ENCODE measurements at regions not wholly inside any gene's neighbourhood (a gene's known extent, or its start where the extent isn't known, plus 50 kb on each side); places are given as distances from the start of the nearest gene placed in this dataset.
A peak's percentile ranks its signal among the peaks of the same experiment; 100 is the strongest.

GRCh38 chr3:64995857-64996551, 308.2 kb upstream of the ADAMTS9 start:
- DNase-seq (ENCODE audit: low spot score), result no peak

GRCh38 chr3:64993781-64994180, 306.0 kb upstream of the ADAMTS9 start:
- no peak for DNase-seq (ENCODE audit: low spot score)

DNA sequence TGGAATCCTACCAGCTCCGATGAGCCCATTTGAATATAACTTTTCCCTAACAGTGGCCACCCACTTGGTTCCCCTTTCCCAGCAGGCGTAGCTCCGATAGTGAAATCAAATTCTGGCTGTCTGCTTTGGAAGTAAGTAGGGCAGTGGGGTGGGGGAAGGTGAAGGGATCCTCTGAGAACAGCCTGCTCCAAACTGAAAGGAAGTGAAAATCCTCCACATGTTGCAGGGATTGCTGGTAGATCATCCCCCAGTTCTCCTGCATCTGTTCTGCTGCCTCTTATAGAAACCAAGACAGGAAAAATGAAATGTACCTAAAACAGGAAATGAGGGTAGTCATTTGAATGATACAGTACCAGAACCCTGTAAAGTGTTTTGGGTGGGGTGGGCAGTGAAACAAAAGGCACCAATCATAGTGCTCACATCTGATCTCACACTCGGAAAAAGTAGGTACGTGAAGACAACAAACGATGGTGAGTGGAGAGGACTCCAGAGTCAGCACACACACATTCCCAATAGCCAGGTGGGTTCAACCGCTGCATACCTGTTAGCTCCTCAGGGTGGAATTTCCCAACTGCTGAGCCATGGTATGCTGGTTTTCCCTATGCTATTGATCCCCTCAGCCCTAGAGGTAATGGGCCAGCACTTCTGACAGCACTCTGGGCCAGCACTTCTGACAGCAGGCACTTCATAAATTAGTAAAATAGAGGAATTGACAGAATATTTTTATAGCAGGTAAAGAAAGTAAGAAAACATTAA, 304.9 kb upstream of the ADAMTS9 start:
- no peak for DNase-seq (ENCODE audit: low spot score)

GRCh38 chr3:64988188-64988587, 300.4 kb upstream of the ADAMTS9 start:
- no peak for DNase-seq (ENCODE audit: low spot score)

DNA sequence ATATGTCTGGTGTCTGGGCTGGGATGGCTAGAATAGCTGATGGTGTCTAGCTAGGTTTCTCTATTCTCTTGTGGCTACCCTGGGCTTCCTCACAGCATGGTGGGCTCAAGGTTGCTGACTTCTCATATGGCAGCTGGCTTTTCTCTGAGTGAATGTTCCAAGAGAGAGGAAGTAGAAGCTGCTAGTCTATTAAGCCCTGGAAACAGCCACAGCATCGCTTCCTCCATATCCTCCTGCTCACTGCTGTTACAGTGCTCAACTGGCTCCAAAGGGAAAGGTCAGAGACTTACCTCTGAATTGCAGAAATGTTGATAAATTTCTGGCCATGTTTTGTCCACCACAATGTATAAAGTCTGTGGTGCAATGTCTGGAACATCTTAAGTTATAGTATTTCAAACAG, 299.9 kb upstream of the ADAMTS9 start:
- DNase-seq (ENCODE audit: low spot score), result no peak

DNA sequence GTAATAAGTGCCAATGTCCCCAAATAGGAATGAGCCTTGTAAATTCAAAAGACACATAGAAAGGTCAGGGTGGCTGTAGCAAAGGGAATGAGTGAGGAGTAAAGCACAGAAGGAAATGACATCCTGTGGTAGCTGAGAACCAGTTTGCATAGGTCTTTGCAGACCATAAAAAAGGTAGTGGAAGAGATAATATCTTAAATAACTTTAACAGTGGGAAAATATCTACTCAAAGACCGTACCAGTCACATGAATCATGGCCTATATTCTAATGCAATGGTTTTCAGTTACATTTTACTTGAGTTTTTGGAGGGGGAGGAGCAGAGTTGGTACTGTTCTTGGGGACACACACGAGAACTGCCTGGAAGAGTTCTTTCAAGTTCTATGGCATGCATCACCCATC, 297.3 kb upstream of the ADAMTS9 start:
- no peak for DNase-seq (ENCODE audit: low spot score)

DNA sequence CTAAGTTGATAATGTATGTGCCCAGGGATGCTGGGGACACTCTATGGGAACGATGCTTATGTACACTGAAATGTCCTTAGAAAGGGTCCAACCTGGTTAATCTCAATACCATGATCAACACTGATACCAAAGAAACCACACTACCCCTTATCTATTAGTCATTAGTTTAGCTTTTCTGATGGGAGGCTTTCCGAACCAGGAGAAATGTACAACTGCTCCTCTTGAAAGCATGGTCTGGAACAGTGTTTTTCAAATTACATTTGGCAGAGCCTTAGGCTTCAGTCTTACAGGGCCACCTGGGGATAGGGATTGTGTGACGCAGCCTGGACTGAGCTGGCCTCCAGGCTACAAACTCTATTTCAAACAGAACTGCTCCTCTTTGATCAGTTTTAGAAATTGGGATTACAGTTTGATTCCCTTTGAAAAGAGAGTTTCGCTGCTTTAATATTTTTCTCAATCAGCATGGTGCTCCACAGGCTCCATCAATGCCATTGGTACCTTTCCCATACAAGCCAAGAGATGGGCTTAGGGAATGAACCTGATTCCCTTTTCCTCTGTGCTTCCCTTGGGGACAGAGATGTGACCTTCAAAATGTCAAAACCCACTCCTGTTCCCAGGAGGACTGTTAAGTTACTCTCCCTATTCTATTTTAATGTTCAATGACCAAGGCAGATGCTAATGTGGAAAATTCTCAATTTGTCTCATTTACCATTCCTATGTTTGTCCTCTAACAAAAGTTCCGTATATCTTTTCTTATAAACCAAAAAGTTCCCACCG, 296.0 kb upstream of the ADAMTS9 start:
- DNase-seq (ENCODE audit: low spot score), result no peak

DNA sequence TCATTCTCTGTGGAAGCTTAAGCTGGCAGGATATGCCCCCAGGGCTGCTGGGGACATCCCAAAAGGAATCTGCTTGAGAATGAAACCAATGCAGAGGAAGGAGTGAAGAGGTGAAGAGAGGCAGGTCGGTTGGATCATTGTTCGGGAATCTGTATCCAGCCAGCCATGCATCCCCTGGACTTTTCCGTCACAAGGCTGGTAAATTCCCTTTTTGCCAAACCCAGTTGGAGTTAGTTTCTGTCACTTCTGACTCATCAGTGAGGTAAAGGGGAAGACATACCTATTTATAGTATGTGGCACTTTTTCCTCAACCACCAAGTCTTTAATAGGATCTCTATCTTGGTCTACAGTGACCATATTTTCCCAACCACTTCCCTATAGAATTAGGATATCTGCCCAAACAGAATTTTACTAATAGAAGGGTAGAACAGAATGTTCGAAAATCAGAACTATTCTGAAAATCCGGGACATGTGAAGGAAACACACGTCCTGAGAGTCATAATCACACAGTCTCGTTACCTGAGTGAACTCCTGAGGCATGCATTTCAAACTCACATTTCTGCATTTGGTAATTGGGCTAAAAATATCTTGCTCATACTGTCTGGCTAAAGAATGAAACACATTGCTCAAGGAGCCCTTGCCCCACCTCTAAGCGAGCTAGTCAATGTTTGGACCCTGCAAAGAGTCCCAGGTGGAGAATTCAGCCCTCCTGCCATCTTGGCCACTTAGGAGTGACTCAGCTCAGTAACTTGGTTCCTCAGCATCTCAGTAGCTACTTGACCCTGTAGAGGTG, 289.7 kb upstream of the ADAMTS9 start:
- no peak for DNase-seq (ENCODE audit: low spot score)

DNA sequence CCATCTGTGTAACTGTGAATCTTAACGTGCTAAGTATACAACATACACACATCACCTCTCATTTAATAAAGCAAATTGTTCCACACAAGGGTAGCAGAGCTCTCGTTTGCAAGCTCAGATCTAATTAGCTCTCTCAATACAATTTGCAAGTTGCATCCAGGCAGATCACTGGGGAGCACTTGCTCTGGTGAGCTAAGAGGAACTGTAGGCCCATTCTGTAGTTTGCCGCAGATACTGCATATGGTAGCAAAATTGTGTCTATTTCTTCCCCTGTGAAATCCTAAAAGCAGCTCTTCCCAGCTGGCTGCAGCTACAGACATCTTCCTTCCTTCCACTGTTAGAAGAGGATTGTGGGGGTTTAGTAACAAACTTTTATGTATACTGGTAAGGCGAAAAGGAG, 288.7 kb upstream of the ADAMTS9 start:
- DNase-seq (ENCODE audit: low spot score), result no peak

GRCh38 chr3:64975147-64975546, 287.3 kb upstream of the ADAMTS9 start:
- DNase-seq (ENCODE audit: low spot score), result no peak

DNA sequence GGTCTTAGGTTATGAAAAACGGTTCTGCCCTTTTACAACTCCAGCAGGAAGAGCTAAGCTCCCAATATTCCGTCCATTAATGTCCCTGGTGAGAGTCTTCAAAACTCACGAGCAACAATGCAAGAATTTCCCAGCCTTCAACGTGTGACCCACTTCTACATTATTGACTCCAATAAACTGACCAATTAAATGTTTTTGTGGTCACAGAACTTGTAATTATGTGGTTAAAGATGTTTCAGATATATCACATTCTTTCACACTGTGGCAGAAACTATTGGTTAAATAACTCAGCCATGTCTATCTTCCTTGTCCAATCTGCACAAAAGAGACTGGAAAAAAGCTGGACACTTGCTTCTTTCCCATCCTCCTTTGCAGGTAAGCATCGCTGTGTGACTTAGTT, 286.6 kb upstream of the ADAMTS9 start:
- no peak for DNase-seq (ENCODE audit: low spot score)

GRCh38 chr3:64972793-64973192, 285.0 kb upstream of the ADAMTS9 start:
- DNase-seq (ENCODE audit: low spot score), result no peak

DNA sequence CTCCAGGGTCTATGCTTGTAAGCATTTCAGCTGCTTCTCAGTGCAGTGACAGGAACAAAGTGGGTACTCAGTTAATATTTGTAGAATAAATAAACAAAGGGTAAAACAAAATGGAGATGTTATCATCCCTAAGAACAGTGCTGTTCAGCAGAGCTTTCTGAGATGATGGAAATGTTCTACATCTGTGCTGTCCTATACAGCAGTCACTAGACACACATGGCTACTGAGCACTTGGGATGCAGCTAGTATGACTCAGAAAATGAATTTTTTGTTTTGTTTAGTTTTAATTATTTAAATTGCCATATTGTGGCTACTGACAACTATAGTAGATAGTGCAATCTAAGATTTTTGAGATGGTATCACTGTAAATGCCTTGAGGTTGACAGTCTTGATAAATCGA, 283.8 kb upstream of the ADAMTS9 start:
- no peak for DNase-seq (ENCODE audit: low spot score)

DNA sequence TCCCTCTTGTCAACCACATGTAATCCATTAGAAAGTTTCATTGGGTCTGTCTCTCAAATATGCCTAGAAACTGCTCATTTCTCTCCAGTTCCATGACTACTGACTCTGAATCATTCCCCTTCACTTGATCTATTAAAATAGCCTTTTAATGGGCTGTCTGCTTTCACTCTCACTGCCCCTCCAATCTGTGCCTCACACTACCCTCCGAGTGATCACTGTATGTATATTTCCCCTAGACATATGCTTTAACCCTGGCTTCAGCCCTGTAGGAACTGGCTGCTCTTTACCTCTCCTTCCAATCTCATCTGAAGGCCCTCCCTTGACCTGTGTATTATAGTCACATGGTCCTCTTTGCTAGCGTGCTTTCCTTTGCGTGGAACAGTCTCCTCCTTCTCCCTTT, 282.8 kb upstream of the ADAMTS9 start:
- DNase-seq (ENCODE audit: low spot score), result no peak

DNA sequence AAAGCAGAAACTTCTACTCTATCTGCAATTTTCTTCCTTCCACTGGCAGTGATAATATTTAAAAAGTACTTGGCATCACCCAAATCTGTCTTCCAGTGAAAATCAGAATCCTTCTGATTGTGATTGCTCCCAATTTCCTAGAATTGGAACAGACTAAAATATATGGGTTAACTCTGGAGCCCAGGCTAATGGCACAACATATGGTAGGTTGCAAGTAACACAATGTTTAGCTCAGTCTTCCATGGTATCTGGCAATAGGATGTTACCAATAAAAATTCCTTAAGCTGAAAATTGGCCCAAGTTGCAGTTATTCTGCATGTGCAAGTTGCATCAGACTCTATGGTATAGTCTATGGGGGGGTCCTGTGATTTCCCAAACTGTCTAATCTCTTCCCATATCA, 273.5 kb upstream of the ADAMTS9 start:
- DNase-seq (ENCODE audit: low spot score), result no peak

DNA sequence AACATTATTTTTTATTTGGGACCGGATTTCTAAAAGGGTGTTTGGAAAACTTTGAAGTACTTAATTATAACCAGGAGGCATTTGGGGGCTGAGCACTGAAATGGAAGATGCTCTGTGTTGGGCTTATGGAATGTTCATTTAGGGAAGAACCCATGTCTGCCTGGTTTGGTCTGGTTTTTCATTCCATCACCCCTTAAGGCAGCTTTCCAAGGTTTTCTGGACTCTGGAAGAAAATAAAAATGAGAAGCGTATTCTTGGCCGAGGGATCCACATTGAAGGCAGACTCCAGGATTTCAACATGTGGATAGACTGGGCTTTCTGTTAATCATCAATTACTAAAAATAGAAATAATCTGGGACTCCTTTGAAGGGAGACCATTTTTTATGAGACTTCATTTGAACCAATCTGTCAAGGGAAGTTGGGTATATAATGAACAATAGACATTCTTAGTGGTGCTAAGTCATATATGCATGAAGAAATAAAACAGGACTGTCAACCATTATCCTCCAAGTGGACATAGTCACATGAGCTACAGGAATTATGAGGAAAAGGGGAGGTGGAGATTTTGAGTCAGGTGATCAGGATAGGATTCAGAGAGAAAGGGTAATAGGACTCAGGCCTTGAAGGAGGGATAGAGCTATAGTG, 270.5 kb upstream of the ADAMTS9 start:
- DNase-seq (ENCODE audit: low spot score), result no peak

DNA sequence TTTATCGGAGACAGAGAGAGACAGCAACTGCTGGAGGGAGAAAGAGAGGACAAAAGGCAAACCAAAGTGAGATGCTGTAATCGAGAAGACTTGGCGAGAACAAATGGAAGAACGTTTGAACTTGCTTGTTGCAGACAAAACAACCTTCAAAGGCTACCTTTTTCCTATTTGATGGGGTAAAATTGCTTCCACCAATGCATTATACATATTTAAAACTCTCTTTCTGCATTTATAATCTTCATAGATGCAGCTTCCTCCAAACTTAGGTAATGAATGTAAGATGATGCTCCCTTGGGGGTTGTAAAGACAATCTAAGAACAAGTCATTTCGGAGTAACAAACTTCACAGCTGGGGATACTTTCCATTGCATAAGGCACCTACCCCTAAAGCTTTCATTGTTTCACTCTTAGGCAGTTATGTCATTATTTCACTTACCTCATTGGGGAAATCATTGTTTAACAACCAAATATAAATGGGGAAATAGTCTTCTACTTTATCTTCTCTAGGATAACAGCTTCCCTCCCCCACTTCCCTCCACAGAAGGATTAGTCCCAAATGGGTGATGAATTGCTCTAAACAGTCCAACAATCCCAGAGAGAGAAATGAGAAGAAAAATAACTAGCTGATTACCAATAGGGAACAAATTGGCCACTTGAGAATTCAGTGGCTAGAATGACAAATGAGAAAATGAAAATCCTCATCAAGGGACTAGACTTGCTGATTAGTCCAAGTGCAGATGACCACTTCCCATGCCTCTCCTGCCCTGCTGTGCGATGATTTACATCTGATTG, 269.8 kb upstream of the ADAMTS9 start:
- no peak for DNase-seq (ENCODE audit: low spot score)

- DNase-seq (ENCODE audit: low spot score), result no peak
These were observed 269.0 kb upstream of the ADAMTS9 start for GRCh38 chr3:64956711-64957325.

DNA sequence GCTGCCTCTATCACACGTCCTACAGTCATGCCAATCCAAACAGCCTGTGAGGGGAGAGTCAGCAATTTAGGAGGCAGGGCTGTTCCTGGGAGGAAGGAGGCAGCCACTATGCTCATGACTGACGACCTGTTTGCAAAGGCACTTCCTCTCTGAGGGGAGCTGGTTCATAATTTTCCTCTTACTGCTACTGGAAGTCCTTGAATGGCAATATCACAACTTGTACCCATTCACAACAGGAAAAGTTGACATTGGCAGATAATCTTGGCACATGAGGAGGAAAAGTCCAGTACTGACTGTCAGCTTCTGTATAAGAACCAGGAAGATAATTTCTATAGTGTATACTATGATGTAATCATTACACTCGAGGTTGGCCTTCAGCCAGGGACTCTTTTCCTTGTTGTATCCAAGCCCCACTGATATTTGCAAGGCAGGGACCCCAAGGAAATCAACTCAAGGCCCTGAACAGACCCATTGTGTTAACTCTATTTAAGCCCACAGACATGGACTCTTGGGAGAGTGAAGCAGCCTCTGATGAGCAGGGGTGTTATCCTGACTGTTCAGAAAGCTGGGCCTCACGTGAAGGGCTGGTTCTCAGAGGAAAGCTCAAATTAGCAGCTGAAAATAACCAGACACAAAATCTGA, 267.3 kb upstream of the ADAMTS9 start:
- no peak for DNase-seq (ENCODE audit: low spot score)

- DNase-seq (ENCODE audit: low spot score), result peak; percentile 85
These were observed 257.4 kb upstream of the ADAMTS9 start for GRCh38 chr3:64945171-64945729.

All from ecto neural progenitor cell (in vitro differentiated cells).